Neuronal stem cell (in vitro differentiated cells): ENCODE measurements at regions not wholly inside any gene's neighbourhood (a gene's known extent, or its start where the extent isn't known, plus 50 kb on each side); places are given as distances from the start of the nearest gene placed in this dataset.
"Not testable (repeated sequence)": the region's sequence is repeated elsewhere in the genome, so short reads cannot be mapped to it uniquely, and the experiment has no call there.

Experiments used
- DNase-seq: peaks from one replicate; pipeline ENCODE4 v3.0.0-alpha.2; 2013; ENCODE audit warnings: low spot score
- H2AFZ ChIP-seq: one replicate; pipeline ENCODE4 v1.6.1; 2013; ENCODE audit warnings: mild to moderate bottlenecking, low read length, inconsistent platforms
- H2AK5ac ChIP-seq: 2 replicates; pipeline ENCODE4 v1.6.1; 2013; ENCODE audit warnings: low read depth, mild to moderate bottlenecking, inconsistent platforms, low read length, moderate library complexity, mixed read lengths
- H2BK120ac ChIP-seq: 2 replicates; pipeline ENCODE4 v1.6.1; 2013; ENCODE audit warnings: low read depth, mild to moderate bottlenecking, inconsistent platforms, low read length, moderate library complexity, mixed read lengths
- H2BK12ac ChIP-seq: one replicate; pipeline ENCODE4 v1.6.1; 2013; ENCODE audit warnings: low read length, inconsistent platforms
- H2BK15ac ChIP-seq: 2 replicates; pipeline ENCODE4 v1.6.1; 2013; ENCODE audit warnings: mild to moderate bottlenecking, low read length, inconsistent platforms, mixed read lengths
- H2BK5ac ChIP-seq: one replicate; pipeline ENCODE4 v1.6.1; 2013; ENCODE audit warnings: inconsistent platforms, mild to moderate bottlenecking, low read length, moderate library complexity
- H3K14ac ChIP-seq: one replicate; pipeline ENCODE4 v1.6.1; 2013; ENCODE audit warnings: low read length, inconsistent platforms
- H3K18ac ChIP-seq: 2 replicates; pipeline ENCODE4 v1.6.1; 2013; ENCODE audit warnings: low read length, inconsistent platforms
- H3K23ac ChIP-seq: 2 replicates; pipeline ENCODE4 v1.6.1; 2013; ENCODE audit warnings: low read depth, mild to moderate bottlenecking, mixed read lengths, low read length, inconsistent platforms; ENCODE audit not compliant: poor library complexity
- H3K27ac ChIP-seq: replicated peaks from 3 replicates; pipeline ENCODE4 v1.5.1; 2013; ENCODE audit warnings: low read length, inconsistent platforms
- H3K27me3 ChIP-seq, 3 experiments: 2 replicates each; pipeline ENCODE4 v1.6.1; 2013; ENCODE audit warnings: low read length in 3 of 3, mild to moderate bottlenecking in 2 of 3, inconsistent platforms in 1 of 3, low read depth in 1 of 3, mixed read lengths in 1 of 3, moderate library complexity in 1 of 3; ENCODE audit not compliant: control insufficient read depth in 3 of 3, insufficient read depth in 3 of 3
- H3K36me3 ChIP-seq, 2 donors: replicated peaks in 1 of 2; 2 replicates each; pipeline ENCODE4 v1.6.1; 2013; ENCODE audit warnings: low read length in 2 of 2; ENCODE audit not compliant: control insufficient read depth in 2 of 2, insufficient read depth in 2 of 2
- H3K4ac ChIP-seq: 2 replicates; pipeline ENCODE4 v1.6.1; 2013; ENCODE audit warnings: inconsistent platforms, mild to moderate bottlenecking, low read length, moderate library complexity
- H3K4me1 ChIP-seq, 2 donors: 1 replicate in 1 of 2; 2 replicates in 1 of 2; pipeline ENCODE4 v1.6.1; 2013; ENCODE audit warnings: low read length in 2 of 2, low read depth in 1 of 2; ENCODE audit not compliant: control insufficient read depth in 2 of 2, insufficient read depth in 1 of 2
- H3K4me2 ChIP-seq: one replicate; pipeline ENCODE4 v1.6.1; 2013; ENCODE audit warnings: mild to moderate bottlenecking, low read length, inconsistent platforms; ENCODE audit not compliant: insufficient read depth, poor library complexity, severe bottlenecking
- H3K4me3 ChIP-seq, 2 donors: 2 replicates each; pipeline ENCODE4 v1.5.1; 2013; ENCODE audit warnings: low read length in 2 of 2, mild to moderate bottlenecking in 2 of 2, inconsistent platforms in 1 of 2, moderate library complexity in 1 of 2
- H3K79me1 ChIP-seq: one replicate; pipeline ENCODE4 v1.6.1; 2013; ENCODE audit warnings: low read depth, mild to moderate bottlenecking, inconsistent platforms, low read length, moderate library complexity
- H3K9ac ChIP-seq: one replicate; pipeline ENCODE4 v1.6.1; 2013; ENCODE audit warnings: mild to moderate bottlenecking, low read depth, low read length, inconsistent platforms; ENCODE audit not compliant: poor library complexity
- H3K9me3 ChIP-seq, 2 donors: replicated peaks in 1 of 2; 2 replicates each; pipeline versions ENCODE3 to v1.6.1; 2013; ENCODE audit warnings: low read length in 2 of 2, mild to moderate bottlenecking in 2 of 2, inconsistent platforms in 1 of 2, low read depth in 1 of 2, mixed read lengths in 1 of 2, moderate library complexity in 1 of 2; ENCODE audit not compliant: control insufficient read depth in 2 of 2, insufficient read depth in 1 of 2
- H4K8ac ChIP-seq: one replicate; pipeline ENCODE4 v1.6.1; 2013; ENCODE audit warnings: low read depth, mild to moderate bottlenecking, inconsistent platforms, low read length, moderate library complexity
- H4K91ac ChIP-seq: one replicate; pipeline ENCODE4 v1.6.1; 2013; ENCODE audit warnings: low read length, low read depth, mild to moderate bottlenecking, inconsistent platforms; ENCODE audit not compliant: poor library complexity
- WGBS, 2 donors: extraction: QIAGEN DNeasy Blood & Tissue Kit; methylation state at CpG; one replicate each; pipeline ENCODE4 v1.1.7; 2013; ENCODE audit warnings: missing lambda C conversion rate in 2 of 2, mixed read lengths in 1 of 2; ENCODE audit not compliant: insufficient read length in 2 of 2, insufficient replicate concordance in 1 of 2; ENCODE audit errors: extremely low coverage in 2 of 2; 5-methylcytosine and 5-hydroxymethylcytosine counted together

GRCh38 chr6:150517175-150517574 lies 82.5 kb upstream of the PLEKHG1 start:
- DNase-seq, result no peak
- Histone ChIP-seq H3K27me3 (no peaks in the 10 kb centered on the region), H2BK12ac (no peak overlapping the region), H3K4me3 (no peak overlapping the region), H4K91ac (no peak overlapping the region), H3K23ac (no peak overlapping the region), H3K4me2 (no peak overlapping the region), H3K9me3 (peaks cover 0 to 1% of the 10 kb centered on the region in 2 donors), H2BK15ac (no peak overlapping the region), H3K79me1 (no peaks in the 10 kb centered on the region), H2AFZ (no peak overlapping the region), H3K36me3 (no peaks in the 10 kb centered on the region), H2BK5ac (no peak overlapping the region), H2BK120ac (no peak overlapping the region), H3K4ac (no peak overlapping the region), H3K27ac (no peak overlapping the region), H3K18ac (no peak overlapping the region), H4K8ac (no peak overlapping the region), H3K14ac (no peak overlapping the region), H2AK5ac (no peak overlapping the region), H3K4me1 (no peaks in the 10 kb centered on the region), H3K9ac (no peak overlapping the region)
- WGBS, 2 donors, result no CpG with 5 or more reads among the region's 3 CpGs

- H4K91ac ChIP-seq, result no peak overlapping the region
- no peak overlapping the region for H3K18ac ChIP-seq
- H3K4me3 ChIP-seq, result no peak overlapping the region
- no peak overlapping the region for H3K4ac ChIP-seq
- H3K23ac ChIP-seq, result no peak overlapping the region
- no peak overlapping the region for H2BK12ac ChIP-seq
- no peak overlapping the region for H2BK5ac ChIP-seq
- H3K4me1 ChIP-seq, result no peaks in the 10 kb centered on the region
- no peak overlapping the region for H3K9ac ChIP-seq
- H3K36me3 ChIP-seq, result no peaks in the 10 kb centered on the region
- H2BK120ac ChIP-seq, result no peak overlapping the region
- H4K8ac ChIP-seq, result no peak overlapping the region
- peaks cover 0 to 1% of the 10 kb centered on the region in 2 donors for H3K9me3 ChIP-seq
- H2BK15ac ChIP-seq, result no peak overlapping the region
- DNase-seq, result no peak
- no CpG with 5 or more reads among the region's 1 CpG for whole genome bisulfite sequencing, 2 donors
- H2AK5ac ChIP-seq, result no peak overlapping the region
- H3K79me1 ChIP-seq, result no peaks in the 10 kb centered on the region
- no peak overlapping the region for H2AFZ ChIP-seq
- no peak overlapping the region for H3K27ac ChIP-seq
- no peaks in the 10 kb centered on the region for H3K27me3 ChIP-seq
- H3K4me2 ChIP-seq, result no peak overlapping the region
- H3K14ac ChIP-seq, result no peak overlapping the region
Measured at GRCh38 chr6:150521482-150521881, 78.2 kb upstream of the PLEKHG1 start.

GRCh38 chr6:150523216-150523615 lies 76.5 kb upstream of the PLEKHG1 start:
- DNase-seq, H2AFZ ChIP-seq, H2BK12ac ChIP-seq, H3K14ac ChIP-seq, H4K8ac ChIP-seq, H2AK5ac ChIP-seq, H3K27me3 ChIP-seq, H3K4ac ChIP-seq, H3K23ac ChIP-seq, H4K91ac ChIP-seq, H3K9ac ChIP-seq, H3K79me1 ChIP-seq, H2BK120ac ChIP-seq, H3K9me3 ChIP-seq, H3K4me2 ChIP-seq, H3K36me3 ChIP-seq, H2BK5ac ChIP-seq, H3K4me1 ChIP-seq, H3K4me3 ChIP-seq, H3K18ac ChIP-seq, H2BK15ac ChIP-seq, H3K27ac ChIP-seq: not testable (repeated sequence)
- WGBS, 2 donors, result no CpG with 5 or more reads among the region's 3 CpGs

- Histone ChIP-seq H2BK120ac (no peak overlapping the region), H2BK15ac (no peak overlapping the region), H3K14ac (no peak overlapping the region), H3K23ac (no peak overlapping the region), H3K18ac (no peak overlapping the region), H3K36me3 (no peaks in the 10 kb centered on the region), H3K9ac (no peak overlapping the region), H3K4ac (no peak overlapping the region), H2AFZ (no peak overlapping the region), H3K27me3 (no peaks in the 10 kb centered on the region), H2BK5ac (no peak overlapping the region), H3K4me2 (no peak overlapping the region), H2AK5ac (no peak overlapping the region), H3K4me3 (no peak overlapping the region), H3K4me1 (no peaks in the 10 kb centered on the region), H4K91ac (no peak overlapping the region), H3K9me3 (no peaks in the 10 kb centered on the region), H3K27ac (no peak overlapping the region), H2BK12ac (no peak overlapping the region), H3K79me1 (no peaks in the 10 kb centered on the region), H4K8ac (no peak overlapping the region)
- DNase-seq, result no peak
- WGBS, 2 donors, result no CpG with 5 or more reads among the region's 1 CpG
Measured at GRCh38 chr6:150525300-150525699, 74.4 kb upstream of the PLEKHG1 start.
